HFFc6 (cell line): ENCODE measurements at regions not wholly inside any gene's neighbourhood (a gene's known extent, or its start where the extent isn't known, plus 50 kb on each side); places are given as distances from the start of the nearest gene placed in this dataset.

ENCODE experiments used
- DNase-seq: peaks from one replicate; pipeline ENCODE4 v3.0.0-alpha.2; 2018
- H3K27ac Mint-ChIP-seq: 2 replicates; pipeline ENCODE4 v1.8.0; 2020; ENCODE audit warnings: mild to moderate bottlenecking, mixed read lengths
- H3K27me3 Mint-ChIP-seq: 2 replicates; pipeline ENCODE4 v1.8.0; 2021; ENCODE audit warnings: mild to moderate bottlenecking, moderate library complexity, mixed read lengths; ENCODE audit not compliant: insufficient read depth
- H3K36me3 Mint-ChIP-seq: 2 replicates; pipeline ENCODE4 v1.8.0; 2021; ENCODE audit warnings: low read depth, mixed read lengths
- H3K4me1 Mint-ChIP-seq: 2 replicates; pipeline ENCODE4 v1.8.0; 2020; ENCODE audit warnings: low read depth, mixed read lengths
- H3K4me3 Mint-ChIP-seq: 2 replicates; pipeline ENCODE4 v1.8.0; 2020; ENCODE audit warnings: mild to moderate bottlenecking, moderate library complexity, mixed read lengths
- H3K9me3 Mint-ChIP-seq: 2 replicates; pipeline ENCODE4 v1.8.0; 2020; ENCODE audit warnings: mild to moderate bottlenecking, mixed read lengths
- TF ChIP-seq, protein P1 (sequence below): fragments of 200-600 bp; sonication (generic); IDR thresholded peaks from 2 replicates; pipeline ENCODE4 v1.5.0; 2021; ENCODE audit warnings: antibody characterized with exemption, mild to moderate bottlenecking

DNA sequence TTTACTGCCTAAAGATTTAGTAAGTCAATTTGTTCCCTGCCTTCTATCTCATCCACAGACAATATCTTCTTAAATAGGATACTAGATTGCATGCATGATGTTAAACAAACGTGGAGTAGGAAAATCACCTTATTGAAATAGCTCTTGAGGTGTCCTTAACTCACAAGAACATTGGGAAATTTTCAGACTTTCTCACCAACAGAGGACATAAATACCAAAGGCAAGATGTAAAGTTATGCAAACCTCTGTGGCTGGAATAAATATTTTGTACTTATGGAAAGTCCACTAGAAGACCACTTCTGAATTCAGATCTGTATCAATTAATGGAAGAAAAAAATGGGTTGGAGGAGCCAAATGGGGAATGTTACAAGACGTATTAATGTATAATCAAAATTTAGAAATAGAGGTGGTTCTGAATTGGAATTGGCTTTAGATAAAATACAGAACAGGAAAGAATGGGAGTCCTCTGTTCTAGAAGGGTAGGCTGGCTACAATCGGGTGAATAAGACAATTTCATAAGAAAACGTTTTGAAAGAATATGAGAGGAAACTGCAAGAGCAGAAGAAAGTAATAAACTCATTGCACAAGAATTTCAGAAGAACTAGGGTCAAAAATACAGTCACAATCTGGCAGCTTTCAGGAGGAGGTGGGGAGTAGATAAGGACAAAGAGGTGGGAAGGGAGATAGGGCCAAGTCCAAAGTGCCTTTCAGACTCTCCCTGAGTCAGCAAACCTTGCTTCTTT is 69.3 kb upstream of the FN1 start:
- H3K27me3 Mint-ChIP-seq: no peaks in the 10 kb centered on the region; the same call in 1 of the 2 replicates
- DNase-seq: no peak

DNA sequence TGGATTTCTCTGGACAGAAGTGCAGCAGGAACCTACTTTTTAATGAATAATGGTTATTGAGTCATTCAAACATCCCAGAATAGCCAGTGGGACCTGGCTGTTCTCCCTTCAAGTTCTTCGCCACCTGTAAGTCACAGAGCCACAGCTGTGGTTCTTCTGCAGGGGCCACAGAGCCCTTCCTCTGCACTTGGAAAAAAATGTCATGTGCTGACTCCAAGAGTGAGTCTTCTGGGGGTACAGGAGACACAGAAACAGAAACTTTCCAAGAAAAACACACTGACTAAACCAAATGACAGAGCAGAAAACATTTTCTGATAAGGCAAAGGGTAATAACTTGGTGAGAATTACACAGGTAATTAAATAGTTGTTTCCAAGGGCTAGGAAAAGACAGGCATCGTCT is 68.7 kb upstream of the FN1 start:
- TF ChIP-seq, protein P1, sequence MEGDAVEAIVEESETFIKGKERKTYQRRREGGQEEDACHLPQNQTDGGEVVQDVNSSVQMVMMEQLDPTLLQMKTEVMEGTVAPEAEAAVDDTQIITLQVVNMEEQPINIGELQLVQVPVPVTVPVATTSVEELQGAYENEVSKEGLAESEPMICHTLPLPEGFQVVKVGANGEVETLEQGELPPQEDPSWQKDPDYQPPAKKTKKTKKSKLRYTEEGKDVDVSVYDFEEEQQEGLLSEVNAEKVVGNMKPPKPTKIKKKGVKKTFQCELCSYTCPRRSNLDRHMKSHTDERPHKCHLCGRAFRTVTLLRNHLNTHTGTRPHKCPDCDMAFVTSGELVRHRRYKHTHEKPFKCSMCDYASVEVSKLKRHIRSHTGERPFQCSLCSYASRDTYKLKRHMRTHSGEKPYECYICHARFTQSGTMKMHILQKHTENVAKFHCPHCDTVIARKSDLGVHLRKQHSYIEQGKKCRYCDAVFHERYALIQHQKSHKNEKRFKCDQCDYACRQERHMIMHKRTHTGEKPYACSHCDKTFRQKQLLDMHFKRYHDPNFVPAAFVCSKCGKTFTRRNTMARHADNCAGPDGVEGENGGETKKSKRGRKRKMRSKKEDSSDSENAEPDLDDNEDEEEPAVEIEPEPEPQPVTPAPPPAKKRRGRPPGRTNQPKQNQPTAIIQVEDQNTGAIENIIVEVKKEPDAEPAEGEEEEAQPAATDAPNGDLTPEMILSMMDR: no peak
- H3K9me3 Mint-ChIP-seq: no peaks in the 10 kb centered on the region
- DNase-seq: no peak
- H3K27me3 Mint-ChIP-seq: no peaks in the 10 kb centered on the region; the same call in 1 of the 2 replicates
- H3K36me3 Mint-ChIP-seq: no peaks in the 10 kb centered on the region
- 0 out of 2 replicates have a peak overlapping the region, but pooled peaks have one; percentile 0 for H3K27ac Mint-ChIP-seq
- H3K4me1 Mint-ChIP-seq: peaks cover 66% of the 10 kb centered on the region
- no peak overlapping the region for H3K4me3 Mint-ChIP-seq

More for the DNA sequence above, 69.3 kb upstream of the FN1 start:
- H3K4me3 Mint-ChIP-seq: peak overlapping the region; percentile 1; the same call in 1 of the 2 replicates
- peak overlapping the region; percentile 61 for H3K27ac Mint-ChIP-seq
- H3K36me3 Mint-ChIP-seq: no peaks in the 10 kb centered on the region
- TF ChIP-seq, protein P1: no peak
- H3K4me1 Mint-ChIP-seq: peaks cover 59% of the 10 kb centered on the region
- H3K9me3 Mint-ChIP-seq: no peaks in the 10 kb centered on the region

DNA sequence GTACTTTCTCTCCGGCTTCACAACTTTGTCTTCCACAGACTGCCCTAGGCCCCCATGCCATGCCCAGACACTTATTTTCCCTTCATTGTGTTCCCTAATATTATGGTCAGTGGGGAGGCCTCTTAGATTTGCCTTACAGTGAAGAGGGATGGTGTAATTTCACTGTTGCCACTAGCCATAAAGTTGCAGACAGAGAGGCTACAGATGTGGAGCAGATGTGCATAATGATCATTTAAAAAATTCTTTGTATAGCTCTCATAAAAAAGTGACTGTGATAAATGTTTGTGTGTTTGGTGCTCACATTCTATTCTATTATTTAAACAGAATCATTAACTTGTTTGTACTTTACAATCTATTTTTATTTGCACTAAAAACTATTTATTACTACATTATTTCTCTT is 67.5 kb upstream of the FN1 start:
- TF ChIP-seq, protein P1: no peak
- H3K4me1 Mint-ChIP-seq: peaks cover 77% of the 10 kb centered on the region
- H3K9me3 Mint-ChIP-seq: no peaks in the 10 kb centered on the region
- H3K36me3 Mint-ChIP-seq: peaks cover 6% of the 10 kb centered on the region; the same call in 1 of the 2 replicates
- no peak overlapping the region for H3K27ac Mint-ChIP-seq
- H3K27me3 Mint-ChIP-seq: no peaks in the 10 kb centered on the region; the same call in 1 of the 2 replicates
- no peak overlapping the region for H3K4me3 Mint-ChIP-seq
- no peak for DNase-seq

DNA sequence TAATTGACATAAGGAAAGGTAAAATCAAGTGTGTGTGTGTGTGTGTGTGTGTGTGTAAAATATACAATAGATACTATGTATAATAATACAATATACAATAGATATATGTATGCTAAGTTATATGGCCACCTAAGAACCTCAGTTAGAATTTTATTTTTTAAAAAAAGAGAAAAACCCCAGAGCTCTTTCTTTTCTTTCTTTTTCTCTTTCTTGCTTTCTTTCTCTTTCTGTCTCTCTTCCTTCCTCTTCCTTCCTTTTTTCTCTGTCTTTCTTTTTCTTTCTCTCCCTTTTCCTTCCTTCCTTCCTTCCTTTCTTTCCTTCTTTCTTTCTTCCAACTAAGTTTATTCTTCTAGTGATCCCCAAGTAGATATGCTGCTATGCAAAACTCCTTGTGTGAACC is 64.6 kb upstream of the FN1 start:
- DNase-seq: no peak
- Mint-ChIP-seq H3K4me3 (no peak overlapping the region), H3K9me3 (no peaks in the 10 kb centered on the region), H3K36me3 (peaks cover 11% of the 10 kb centered on the region), H3K27ac (no peak overlapping the region), H3K27me3 (no peaks in the 10 kb centered on the region; the same call in 1 of the 2 replicates), H3K4me1 (peaks cover 53% of the 10 kb centered on the region)
- TF ChIP-seq, protein P1: no peak

DNA sequence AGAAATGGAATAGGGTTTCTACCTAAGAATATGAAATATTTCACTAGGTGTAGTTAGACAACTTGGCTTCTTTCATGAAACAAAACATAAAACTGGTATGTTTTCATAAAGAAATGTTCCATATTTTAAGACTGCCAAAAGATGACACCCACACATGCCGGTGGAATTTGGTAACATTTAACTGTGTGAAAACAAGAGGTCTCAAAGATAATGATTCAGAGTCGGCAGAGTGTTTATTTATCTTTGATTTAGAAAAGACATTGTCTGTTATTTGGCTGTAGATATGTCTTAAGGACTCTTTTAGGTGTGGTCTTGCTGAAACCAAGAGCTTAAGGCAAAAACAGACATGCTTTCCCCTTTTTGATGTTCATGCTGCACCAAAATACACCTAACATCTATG is 63.5 kb upstream of the FN1 start:
- Mint-ChIP-seq H3K4me1 (peaks cover 41% of the 10 kb centered on the region), H3K27me3 (no peaks in the 10 kb centered on the region; the same call in 1 of the 2 replicates), H3K9me3 (no peaks in the 10 kb centered on the region), H3K36me3 (peaks cover 11% of the 10 kb centered on the region), H3K27ac (no peak overlapping the region; the same call in 1 of the 2 replicates), H3K4me3 (no peak overlapping the region)
- peak; percentile 22 for DNase-seq
- TF ChIP-seq, protein P1: no peak
